Nephron progenitor cell (in vitro differentiated cells): ENCODE measurements at regions not wholly inside any gene's neighbourhood (a gene's known extent, or its start where the extent isn't known, plus 50 kb on each side); places are given as distances from the start of the nearest gene placed in this dataset.

Experiments used
- DNase-seq: peaks from one replicate; pipeline ENCODE4 v3.0.0; 2021
- H3K27ac Mint-ChIP-seq: 2 replicates; pipeline ENCODE4 v1.8.0; 2021; ENCODE audit warnings: mild to moderate bottlenecking, moderate library complexity, mixed read lengths
- H3K27me3 Mint-ChIP-seq: 2 replicates; pipeline ENCODE4 v1.8.0; 2021; ENCODE audit warnings: mild to moderate bottlenecking, low read depth, mixed read lengths; ENCODE audit not compliant: poor library complexity
- H3K36me3 Mint-ChIP-seq: 2 replicates; pipeline ENCODE4 v1.8.0; 2021; ENCODE audit warnings: low read depth, mixed read lengths
- H3K4me1 Mint-ChIP-seq: 2 replicates; pipeline ENCODE4 v1.8.0; 2021; ENCODE audit warnings: mixed read lengths
- H3K4me3 Mint-ChIP-seq: 2 replicates; pipeline ENCODE4 v1.8.0; 2021; ENCODE audit warnings: mild to moderate bottlenecking, moderate library complexity, mixed read lengths
- H3K9me3 Mint-ChIP-seq: 2 replicates; pipeline ENCODE4 v1.8.0; 2021; ENCODE audit warnings: mild to moderate bottlenecking, moderate library complexity, mixed read lengths
- CTCF ChIP-seq: fragments of 200-600 bp; sonication (generic); IDR thresholded peaks from 2 replicates; pipeline ENCODE4 v1.5.0; 2021; ENCODE audit warnings: antibody characterized with exemption

- DNase-seq: no peak
- Mint-ChIP-seq H3K9me3 (no peaks in the 10 kb centered on the region), H3K4me1 (peaks cover 16% of the 10 kb centered on the region), H3K27me3 (no peaks in the 10 kb centered on the region), H3K36me3 (no peaks in the 10 kb centered on the region), H3K27ac (no peak overlapping the region), H3K4me3 (no peak overlapping the region)
- no peak for TF ChIP-seq CTCF
Observed at GRCh38 chr13:104592127-104592526, 1525.9 kb upstream of the SLC10A2 start.

- Mint-ChIP-seq H3K27ac (peak overlapping the region; percentile 62), H3K27me3 (no peaks in the 10 kb centered on the region), H3K4me1 (peaks cover 6% of the 10 kb centered on the region), H3K36me3 (no peaks in the 10 kb centered on the region), H3K9me3 (peaks cover 3% of the 10 kb centered on the region), H3K4me3 (no peak overlapping the region)
- DNase-seq: no peak
- no peak for TF ChIP-seq CTCF
Observed at GRCh38 chr13:104586051-104586746, 1520.0 kb upstream of the SLC10A2 start.

- TF ChIP-seq CTCF: no peak
- peaks cover 6% of the 10 kb centered on the region for H3K4me1 Mint-ChIP-seq
- no peaks in the 10 kb centered on the region for H3K36me3 Mint-ChIP-seq
- DNase-seq: no peak
- no peak overlapping the region for H3K4me3 Mint-ChIP-seq
- H3K27ac Mint-ChIP-seq: no peak overlapping the region
- no peaks in the 10 kb centered on the region for H3K27me3 Mint-ChIP-seq
- H3K9me3 Mint-ChIP-seq: peaks cover 3% of the 10 kb centered on the region
Observed at GRCh38 chr13:104584481-104584880, 1518.3 kb upstream of the SLC10A2 start.

GRCh38 chr13:104580931-104581330 is 1514.7 kb upstream of the SLC10A2 start:
- H3K9me3 Mint-ChIP-seq: no peaks in the 10 kb centered on the region

GRCh38 chr13:104577071-104577815 is 1511.0 kb upstream of the SLC10A2 start:
- peaks cover 2% of the 10 kb centered on the region for H3K27me3 Mint-ChIP-seq
- H3K4me3 Mint-ChIP-seq: no peak overlapping the region
- no peak for TF ChIP-seq CTCF
- no peak for DNase-seq
- H3K4me1 Mint-ChIP-seq: no peaks in the 10 kb centered on the region
- H3K9me3 Mint-ChIP-seq: no peaks in the 10 kb centered on the region
- no peaks in the 10 kb centered on the region for H3K36me3 Mint-ChIP-seq
- no peak overlapping the region for H3K27ac Mint-ChIP-seq

More at GRCh38 chr13:104580931-104581330, 1514.7 kb upstream of the SLC10A2 start:
- Mint-ChIP-seq H3K27ac (no peak overlapping the region), H3K4me1 (peaks cover 1% of the 10 kb centered on the region), H3K4me3 (no peak overlapping the region), H3K27me3 (no peaks in the 10 kb centered on the region), H3K36me3 (no peaks in the 10 kb centered on the region)
- TF ChIP-seq CTCF: no peak
- no peak for DNase-seq

GRCh38 chr13:104571893-104572229 is 1505.6 kb upstream of the SLC10A2 start:
- Mint-ChIP-seq H3K4me3 (no peak overlapping the region), H3K9me3 (no peaks in the 10 kb centered on the region), H3K27me3 (peaks cover 2% of the 10 kb centered on the region), H3K36me3 (no peaks in the 10 kb centered on the region), H3K4me1 (peaks cover 7% of the 10 kb centered on the region), H3K27ac (no peak overlapping the region)
- DNase-seq: no peak
- no peak for TF ChIP-seq CTCF
